ENCODE measurements at regions not wholly inside any gene's neighbourhood (a gene's known extent, or its start where the extent isn't known, plus 50 kb on each side); places are given as distances from the start of the nearest gene placed in this dataset.
"Not testable (repeated sequence)": the region's sequence is repeated elsewhere in the genome, so short reads cannot be mapped to it uniquely, and the experiment has no call there.

DNA sequence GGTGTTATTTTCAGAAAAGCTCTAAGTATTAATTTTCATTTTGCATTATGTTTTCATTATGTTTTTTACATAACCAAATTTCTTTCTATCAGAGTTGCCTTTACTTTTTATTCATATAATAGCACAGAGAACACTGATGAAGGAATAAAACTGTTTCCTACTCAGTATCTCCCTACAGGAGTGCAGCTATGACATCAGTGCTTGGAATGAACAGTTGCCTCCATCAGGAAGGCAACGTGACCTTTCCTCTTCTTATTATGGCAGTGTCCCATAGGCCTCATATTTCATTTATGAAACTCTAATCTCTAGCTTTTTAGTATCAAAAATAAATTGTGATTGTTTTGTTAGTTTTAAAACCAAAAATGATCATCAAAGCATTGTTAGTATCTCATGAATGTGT is 712.8 kb downstream of the CD109 start:
- no peak for DNase-seq (ENCODE audit: low spot score)

DNA sequence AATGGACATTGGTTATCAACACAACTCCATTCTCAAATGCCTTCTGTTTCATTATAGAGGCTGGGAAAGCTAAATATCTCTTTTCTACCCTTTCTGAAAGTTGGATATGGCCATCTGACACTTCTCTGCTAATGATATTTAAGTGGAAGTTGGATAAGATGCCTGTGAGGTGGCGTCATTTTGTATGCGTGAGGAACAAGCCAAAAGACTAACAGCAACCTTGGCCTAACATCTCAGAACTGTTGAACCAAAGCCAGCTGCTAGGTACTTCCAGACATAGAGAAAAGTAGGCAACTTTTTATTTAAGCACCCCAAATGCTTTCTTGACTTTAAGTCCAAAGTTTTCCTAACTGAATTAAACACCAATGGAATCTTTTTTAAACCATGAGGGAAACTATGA is 708.4 kb downstream of the CD109 start:
- no peak for DNase-seq (ENCODE audit: low spot score)

DNA sequence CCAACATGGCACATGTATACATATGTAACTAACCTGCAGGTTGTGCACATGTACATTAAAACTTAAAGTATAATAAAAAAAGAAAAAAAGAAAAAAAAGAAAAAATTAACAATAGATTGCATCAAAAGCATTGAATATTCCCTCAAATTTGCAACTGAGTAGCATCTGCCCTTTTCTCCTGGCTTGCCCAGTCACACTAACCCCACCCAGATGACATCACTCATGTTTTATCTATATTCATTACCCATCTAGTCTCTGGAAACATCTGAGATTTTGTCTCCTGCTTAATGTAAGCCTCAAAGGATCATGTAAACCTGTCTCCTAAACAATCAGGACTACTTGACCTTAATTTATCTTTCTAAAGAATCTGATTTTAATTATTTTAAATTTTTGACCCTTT is 706.8 kb downstream of the CD109 start:
- DNase-seq (ENCODE audit: low spot score), result no peak

DNA sequence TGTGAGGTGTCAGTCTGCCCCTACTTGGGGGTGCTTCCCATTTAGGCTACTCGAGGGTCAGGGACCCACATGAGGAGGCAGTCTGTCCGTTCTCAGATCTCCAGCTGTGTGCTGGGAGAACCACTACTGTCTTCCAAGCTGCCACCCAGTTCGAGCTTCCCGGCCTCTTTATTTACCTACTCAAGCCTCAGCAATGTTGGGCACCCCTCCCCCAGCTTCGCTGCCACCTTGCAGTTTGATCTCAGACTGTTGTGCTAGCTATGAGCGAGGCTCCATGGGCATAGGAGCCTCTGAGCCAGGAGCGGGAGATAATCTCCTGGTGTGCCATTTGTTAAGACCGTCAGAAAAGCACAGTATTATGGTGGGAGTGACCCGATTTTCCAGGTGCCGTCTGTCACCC is 682.4 kb downstream of the CD109 start:
- not testable (repeated sequence) for DNase-seq (ENCODE audit: low spot score)

DNA sequence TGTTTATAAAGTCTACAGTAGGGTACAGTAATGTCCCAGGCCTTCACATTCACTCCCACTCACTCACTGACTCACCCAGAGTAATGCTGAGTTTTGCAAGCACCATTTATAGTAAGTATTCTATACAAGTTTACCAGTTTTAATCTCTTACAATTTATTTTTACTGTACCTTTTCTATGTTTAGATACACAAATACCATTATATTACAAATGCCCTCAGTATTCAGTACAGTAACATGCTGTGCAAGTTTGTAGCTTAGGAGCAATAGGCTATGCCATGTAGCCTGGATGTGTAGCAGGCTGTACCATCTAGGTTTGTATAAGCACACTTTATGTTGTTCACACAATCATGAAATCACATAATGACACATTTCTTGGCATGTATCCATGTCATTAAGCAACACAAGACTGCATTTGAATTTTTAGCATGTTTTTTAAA is 673.6 kb downstream of the CD109 start:
- no peak for DNase-seq (ENCODE audit: low spot score)

DNA sequence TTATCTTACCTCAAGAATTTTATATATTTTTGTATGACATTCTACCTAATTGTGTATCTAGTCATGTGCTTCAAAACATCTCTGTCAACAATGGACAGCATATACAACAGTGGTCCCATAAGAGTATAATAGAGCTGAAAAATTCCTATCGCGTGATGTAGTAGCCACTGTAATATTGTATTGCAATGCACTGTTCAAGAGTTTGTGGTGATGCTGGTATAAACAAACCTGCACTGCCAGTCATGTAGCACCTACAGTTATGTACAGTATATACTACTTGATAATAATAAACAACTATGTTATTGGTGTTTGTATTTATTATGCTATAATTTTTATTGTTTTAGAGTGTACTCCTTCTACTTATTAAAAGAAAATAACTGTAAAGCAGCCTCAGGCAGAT is 672.7 kb downstream of the CD109 start:
- no peak for DNase-seq (ENCODE audit: low spot score)

DNA sequence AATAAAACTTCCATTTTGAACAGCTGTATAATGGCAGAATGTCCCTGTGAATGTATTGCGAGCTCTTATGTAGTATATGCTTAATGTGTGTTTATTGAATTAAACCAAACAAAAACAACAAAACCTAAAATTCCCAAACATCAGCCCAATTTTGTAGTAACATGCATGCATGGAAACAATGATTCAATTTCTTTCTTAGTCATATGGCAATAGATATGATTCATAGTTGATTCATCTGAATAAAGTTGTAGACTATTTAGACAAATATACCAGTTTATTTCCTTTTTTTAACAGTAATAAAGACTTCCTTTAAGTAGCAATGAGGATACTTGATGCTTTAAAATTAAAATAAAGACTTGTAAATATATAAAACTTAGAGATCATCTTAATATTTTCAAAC is 670.6 kb downstream of the CD109 start:
- no peak for DNase-seq (ENCODE audit: low spot score)

DNA sequence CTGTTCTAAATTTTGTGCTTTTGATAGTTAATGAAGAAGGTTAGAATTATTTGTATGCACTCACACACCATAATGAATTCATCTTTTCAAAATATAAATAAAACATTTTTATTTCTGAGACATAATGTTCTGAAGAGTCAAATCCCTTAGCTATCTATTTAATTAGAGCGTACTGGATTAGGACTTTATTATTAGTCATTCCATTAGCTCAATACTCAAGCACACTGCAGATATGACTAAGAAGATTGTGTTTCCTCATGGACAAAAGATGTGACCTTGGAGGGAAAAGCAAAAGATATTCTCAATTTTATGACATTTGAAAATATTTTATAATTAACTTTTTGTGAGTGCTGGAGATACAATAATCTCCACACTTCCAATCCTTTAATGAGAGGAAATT is 666.4 kb downstream of the CD109 start:
- DNase-seq (ENCODE audit: low spot score), result no peak

DNA sequence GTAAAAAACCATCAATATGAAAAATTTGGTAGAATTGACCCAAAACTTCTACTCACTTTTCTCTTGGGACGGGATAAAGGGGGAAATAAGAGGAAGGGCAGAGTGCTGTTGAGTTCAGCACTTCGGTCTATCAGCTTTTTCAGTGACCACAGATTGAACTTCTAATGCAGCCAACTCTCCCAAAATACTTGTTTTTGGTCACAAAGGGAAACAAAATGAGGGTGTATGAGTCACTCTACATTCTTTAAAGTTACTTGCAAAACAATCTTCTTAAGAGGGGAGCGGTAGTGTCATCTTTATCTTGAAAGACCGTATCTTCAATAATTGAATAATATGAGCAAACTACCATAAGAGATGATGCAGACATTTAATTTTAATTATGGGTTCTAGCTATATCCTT is 661.3 kb downstream of the CD109 start:
- DNase-seq (ENCODE audit: low spot score), result no peak

DNA sequence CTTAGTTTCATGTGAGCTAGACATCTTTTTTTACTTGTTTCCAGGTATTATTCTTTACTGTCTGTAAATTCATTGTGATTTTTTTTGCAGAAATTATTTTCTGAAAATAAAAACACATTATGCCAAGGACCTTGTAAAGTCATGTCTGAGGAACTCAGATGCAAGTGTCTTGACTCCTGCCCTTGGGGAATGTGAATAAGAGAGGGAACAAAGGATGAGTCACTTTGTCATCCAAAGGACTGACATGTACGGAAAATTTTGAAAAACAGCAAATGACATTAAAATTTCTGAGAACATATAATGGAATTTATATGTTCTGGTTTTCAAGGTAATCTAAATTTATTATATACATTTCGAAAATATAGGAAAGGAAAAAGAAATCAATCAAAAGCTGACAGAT is 660.4 kb downstream of the CD109 start:
- DNase-seq (ENCODE audit: low spot score), result no peak

DNA sequence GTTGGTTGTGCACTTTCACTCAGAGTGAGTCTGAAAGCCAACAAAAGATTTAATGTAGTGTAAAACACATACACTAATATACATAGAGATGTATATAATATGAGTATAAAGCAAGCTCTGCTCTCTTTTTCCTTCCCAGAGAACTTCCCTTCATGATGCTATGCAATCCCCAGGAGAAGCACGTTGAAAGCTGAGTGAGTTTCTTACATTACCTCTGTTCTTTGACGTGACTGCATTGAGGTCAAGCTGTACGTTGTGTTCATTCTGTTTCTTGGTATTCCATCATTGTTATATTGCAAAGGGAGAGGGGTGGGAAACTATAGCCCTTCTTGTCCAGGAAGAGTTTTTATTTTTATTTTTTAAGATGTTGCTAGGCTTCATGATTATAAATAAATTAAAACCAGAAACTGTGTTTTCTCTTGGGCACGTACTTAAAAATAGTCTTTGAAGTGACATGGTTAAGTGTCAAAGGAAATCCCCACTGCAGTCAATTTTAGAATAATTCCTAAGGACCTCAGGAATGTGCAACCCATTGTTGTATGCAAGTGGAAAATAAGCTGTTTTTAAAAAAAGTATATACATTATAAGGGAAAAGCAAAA is 651.0 kb downstream of the CD109 start:
- DNase-seq (ENCODE audit: low spot score), result no peak

DNA sequence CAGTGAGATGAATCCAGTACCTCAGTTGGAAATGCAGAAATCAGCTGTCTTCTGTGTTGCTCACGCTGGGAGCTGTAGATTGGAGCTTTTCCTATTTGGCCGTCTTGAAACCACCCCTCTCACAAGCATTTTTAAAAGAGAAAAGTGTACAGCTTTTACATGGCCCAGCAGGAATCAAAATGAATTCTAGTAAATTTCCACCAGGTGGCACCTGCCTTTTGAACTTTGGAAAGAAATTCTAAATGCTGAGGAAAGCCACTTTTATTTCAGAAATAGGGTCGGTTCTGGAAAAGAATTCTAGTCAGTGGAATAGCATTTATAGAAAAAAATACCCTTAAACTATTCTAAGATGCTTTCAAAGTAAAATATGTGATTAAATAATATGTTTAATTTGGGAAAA is 647.8 kb downstream of the CD109 start:
- no peak for DNase-seq (ENCODE audit: low spot score)

DNA sequence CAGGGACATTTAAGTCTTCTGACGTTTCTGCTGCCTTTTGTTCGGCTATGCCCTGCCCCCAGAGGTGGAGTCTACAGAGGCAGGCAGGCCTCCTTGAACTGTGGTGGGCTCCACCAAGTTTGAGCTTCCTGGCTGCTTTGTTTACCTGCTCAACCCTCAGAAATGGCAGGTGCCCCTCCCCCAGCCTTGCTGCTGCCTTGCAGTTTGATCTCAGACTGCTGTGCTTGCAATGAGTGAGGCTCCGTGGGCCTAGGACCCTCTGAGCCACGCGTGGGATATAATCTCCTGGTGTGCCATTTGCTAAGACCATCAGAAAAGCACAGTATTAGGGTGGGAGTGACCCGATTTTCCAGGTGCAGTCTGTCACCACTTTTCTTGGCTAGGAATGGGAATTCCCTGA is 647.3 kb downstream of the CD109 start:
- not testable (repeated sequence) for DNase-seq (ENCODE audit: low spot score)

DNA sequence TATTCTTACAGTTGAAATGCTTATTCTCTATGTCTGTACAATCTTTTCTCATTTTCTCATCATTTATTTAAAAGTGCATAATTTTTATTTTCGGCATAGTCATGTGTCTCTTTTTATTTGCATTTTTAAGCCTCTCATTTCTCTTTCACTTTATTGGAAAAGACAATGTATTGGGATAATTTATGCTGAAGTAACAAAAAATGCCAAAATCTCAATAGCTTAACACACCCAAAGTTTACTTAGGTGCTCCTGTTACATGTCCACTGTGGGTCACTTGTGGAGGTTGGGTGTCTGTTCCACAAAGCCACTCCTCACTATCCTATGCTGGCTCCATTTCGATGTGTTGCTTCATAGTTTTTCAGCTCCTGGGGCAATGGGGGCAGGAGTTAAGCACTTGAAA is 638.7 kb downstream of the CD109 start:
- no peak for DNase-seq (ENCODE audit: low spot score)

DNA sequence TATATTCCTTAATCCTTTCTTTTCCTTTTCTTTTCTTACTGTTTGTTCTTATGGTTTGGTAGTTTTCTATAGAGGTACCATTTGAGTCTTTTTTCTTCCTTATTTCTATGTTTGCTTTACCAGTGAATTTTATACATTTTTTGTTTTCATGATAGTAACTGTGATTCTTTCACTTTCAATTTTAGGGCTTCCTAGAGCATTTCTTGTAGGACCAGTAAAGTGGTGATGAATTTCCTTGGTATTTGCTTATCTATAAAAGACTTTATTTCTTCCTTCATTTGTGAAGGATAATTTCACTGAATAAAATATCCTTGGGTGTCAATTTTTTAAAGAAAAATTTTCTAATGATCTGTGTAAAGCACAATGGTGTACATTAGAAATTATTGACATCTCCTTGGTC is 637.4 kb downstream of the CD109 start:
- no peak for DNase-seq (ENCODE audit: low spot score)

DNA sequence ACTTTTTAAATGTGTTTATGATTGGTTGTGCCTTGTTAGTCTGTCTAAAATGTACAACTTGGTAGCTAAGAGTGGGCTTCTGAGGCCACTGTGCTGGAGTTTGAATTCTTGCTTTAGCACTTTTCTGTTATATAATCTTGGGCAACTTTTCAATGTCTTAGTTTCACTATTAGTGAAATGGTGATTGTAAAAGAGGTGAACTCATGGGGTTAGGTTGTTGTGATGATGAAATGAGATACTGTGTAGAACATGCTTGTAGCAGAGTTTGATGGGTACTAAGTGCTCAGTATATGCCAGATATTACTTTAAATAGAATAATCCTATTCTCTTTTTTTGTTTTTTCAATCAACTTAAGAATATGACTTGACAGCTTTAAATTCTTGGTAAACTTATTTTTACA is 624.7 kb downstream of the CD109 start:
- DNase-seq (ENCODE audit: low spot score), result no peak

DNA sequence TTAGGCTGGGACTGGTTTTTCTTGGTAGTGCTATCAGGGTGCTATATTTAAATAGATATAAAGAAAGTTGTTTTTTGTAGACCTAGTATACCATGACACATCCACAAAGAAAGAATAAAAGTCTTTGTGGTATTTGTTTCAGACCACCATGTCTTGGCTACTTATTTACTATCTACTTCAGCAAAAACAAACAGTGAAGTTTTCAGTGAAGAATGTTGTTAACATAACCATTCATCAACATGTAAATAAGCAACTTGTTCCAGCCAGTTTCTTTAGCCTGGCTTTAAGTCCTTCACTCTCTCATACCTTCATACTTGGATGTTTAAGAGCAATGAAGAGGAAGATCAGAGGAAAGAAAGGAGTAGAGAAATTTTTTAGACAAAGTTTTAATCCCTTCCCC is 624.1 kb downstream of the CD109 start:
- no peak for DNase-seq (ENCODE audit: low spot score)

DNA sequence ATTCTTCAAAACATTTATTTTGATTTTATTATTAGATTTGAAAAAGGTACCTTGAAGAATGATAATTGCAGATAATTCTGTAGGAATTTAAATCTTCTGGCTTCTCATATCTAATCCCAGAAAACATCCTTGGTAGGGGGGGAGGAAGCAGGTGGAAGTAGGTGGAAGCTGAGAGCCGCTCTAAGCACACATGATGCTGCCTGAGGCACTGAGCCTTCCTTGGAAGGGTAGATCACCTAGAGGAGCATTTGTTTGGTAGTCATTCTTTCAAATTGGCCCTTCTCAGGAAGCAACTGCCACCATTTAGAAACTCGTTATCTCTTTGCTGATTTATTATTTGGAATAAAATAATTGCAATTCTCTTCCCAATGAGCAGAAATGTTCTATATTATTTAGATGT is 623.3 kb downstream of the CD109 start:
- no peak for DNase-seq (ENCODE audit: low spot score)

DNA sequence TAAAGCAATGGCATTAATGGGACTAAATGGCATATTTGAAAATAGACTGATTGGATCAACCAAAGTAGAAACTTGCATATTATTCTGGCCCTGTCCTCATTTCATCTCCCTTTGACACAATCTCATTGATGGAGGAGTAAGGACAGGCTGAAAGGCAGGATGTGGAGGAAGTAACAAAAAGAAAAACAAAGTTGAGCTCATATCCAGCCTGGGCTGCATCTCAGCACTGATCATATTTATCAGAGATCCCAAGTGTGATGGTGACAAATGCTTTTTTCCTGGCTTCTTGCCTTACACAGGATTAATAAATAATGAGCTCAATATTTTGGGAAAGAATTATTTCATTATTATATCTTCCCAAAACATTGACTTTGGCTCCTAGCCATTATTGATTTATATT is 622.7 kb downstream of the CD109 start:
- no peak for DNase-seq (ENCODE audit: low spot score)

DNA sequence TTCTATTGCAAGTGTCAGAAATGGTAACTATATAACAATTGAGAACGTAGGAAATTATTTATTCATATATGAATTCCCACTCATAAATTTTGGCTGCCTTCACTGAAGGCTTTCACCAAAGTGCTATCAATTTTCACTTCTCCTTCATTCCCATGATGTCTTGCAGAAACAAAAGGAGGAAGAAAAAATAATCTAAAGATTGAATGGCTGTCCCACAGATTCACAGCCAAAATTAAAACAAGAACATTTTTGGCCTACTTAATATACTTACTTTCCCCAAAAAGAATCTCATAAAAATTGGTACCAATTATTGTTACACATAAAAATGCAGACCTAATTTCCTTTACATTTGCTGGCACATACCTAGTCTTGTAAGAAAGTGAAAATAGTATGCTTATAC is 616.1 kb downstream of the CD109 start:
- DNase-seq (ENCODE audit: low spot score), result no peak

DNA sequence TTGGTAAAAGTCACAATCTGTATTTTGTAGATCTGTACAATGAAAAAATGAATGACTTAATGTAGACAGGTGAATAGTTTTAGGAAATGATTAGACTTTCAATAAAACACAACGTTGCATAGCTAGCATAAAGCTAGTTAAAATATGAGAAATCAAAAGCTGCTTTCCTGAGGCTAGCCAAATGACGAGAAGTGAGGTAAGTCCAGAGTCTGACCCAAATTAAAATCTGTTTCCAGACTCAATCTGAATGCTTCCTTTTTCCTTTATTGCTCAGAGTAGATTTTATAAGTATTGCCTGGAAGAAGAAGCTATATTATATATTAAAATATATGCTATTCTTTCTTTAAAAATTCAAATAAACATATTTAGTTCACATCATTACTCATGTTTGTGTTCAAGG is 615.4 kb downstream of the CD109 start:
- DNase-seq (ENCODE audit: low spot score), result no peak

DNA sequence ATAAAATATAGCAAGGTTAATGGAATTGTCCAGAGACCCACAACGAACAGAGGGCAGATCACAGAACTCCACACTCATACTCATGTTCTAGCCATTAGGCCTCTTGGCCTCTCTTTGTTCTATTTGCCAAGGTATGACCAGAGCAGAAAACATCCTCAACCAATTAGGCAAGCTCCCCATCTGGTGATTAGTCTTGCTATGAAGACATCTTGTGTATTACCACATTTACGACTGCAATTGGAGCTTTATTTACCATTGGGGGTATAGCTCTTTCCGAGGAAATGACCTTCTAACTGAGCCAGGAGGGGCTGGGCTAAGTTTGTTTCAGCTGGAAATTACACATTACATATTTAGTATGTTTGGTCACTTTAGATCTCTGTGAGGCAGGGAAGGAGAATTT is 593.9 kb downstream of the CD109 start:
- DNase-seq (ENCODE audit: low spot score), result no peak

DNA sequence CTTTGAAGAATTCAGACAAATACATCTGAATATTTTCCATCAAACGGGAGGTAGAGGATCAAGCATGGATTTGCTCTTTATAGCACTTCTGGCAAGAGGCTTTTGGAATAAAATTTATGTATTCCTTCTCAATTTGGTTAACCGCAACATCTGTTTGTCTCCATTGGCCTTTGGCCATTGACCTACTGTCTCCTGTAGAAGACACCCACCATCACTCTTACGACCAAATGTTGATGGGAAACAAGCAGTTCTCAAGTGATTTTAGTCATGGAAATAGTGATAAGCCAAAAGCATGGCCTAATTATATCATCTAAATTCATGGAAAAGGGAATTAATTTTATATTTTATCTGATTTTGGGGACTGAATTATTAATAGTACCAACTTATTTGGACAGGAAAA is 591.9 kb downstream of the CD109 start:
- DNase-seq (ENCODE audit: low spot score), result no peak

DNA sequence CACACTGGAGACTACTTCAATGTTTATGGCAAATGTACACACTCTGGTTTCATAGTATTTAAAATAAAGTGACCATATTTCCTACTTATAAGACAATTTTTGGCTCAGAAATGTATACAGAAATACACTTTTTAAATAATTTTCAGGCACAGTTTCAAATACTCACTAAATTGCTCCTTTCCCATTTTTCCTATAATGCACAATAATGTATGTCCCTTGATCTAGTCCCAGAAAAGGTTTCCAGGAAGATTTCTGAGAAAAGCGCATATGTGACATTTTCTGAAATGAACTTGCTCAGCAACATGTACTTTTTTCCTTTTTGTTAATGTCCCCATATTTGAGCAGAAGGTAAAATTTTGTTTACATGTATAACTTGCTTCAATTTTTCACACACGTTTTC is 591.4 kb downstream of the CD109 start:
- DNase-seq (ENCODE audit: low spot score), result no peak

DNA sequence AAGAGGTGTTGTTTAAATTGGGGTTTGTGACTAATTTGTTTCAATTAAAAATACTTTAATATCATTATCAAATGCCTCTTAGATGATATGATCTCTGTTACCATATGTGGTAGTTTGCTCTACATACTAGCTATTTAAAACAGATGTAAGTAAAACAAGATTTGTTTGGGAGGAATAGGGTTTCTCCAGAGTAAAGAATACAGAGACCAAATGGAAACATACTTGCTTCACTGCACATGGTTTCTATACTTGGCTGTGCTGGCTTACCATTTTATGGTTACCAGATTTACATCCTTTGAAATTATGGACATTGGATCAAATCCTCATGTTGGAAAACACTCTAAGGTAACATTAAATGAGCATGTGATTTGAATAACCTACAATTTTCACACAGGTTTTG is 588.3 kb downstream of the CD109 start:
- no peak for DNase-seq (ENCODE audit: low spot score)

Measured in hematopoietic multipotent progenitor cell treated with erythropoietin and hydrocortisone succinate and interleukin-3 and kit ligand, for 17 days (in vitro differentiated cells).